CD14-positive monocyte (primary cell): ENCODE measurements at regions not wholly inside any gene's neighbourhood (a gene's known extent, or its start where the extent isn't known, plus 50 kb on each side); places are given as distances from the start of the nearest gene placed in this dataset.

ENCODE experiments used
- DNase-seq, 3 donors: peaks; one replicate each; pipeline ENCODE4 v3.0.0-alpha.2; 2011 to 2022
- H2AFZ ChIP-seq: 2 replicates; pipeline ENCODE4 v1.6.0; 2012; ENCODE audit warnings: mild to moderate bottlenecking, low read depth, low read length, inconsistent platforms; ENCODE audit not compliant: insufficient read depth, poor library complexity, severe bottlenecking
- H3K27ac ChIP-seq, 2 donors: 1 replicate in 1 of 2; 2 replicates in 1 of 2; pipeline ENCODE4 v1.5.1; 2012 to 2013; ENCODE audit warnings: low read length in 2 of 2, control low read depth in 1 of 2, inconsistent platforms in 1 of 2, low read depth in 1 of 2, mild to moderate bottlenecking in 1 of 2
- H3K27me3 ChIP-seq, 2 donors: one replicate each; pipeline versions ENCODE4 v1.6.0 to v1.6.1; 2011 to 2013; ENCODE audit warnings: low read length in 2 of 2; ENCODE audit not compliant: control insufficient read depth in 2 of 2, insufficient read depth in 2 of 2
- H3K36me3 ChIP-seq, 2 donors: replicated peaks in 1 of 2; 1 replicate in 1 of 2; 2 replicates in 1 of 2; pipeline versions ENCODE4 v1.5.1 to v1.6.1; 2012 to 2013; ENCODE audit warnings: low read length in 2 of 2, control low read depth in 1 of 2, inconsistent platforms in 1 of 2, mild to moderate bottlenecking in 1 of 2; ENCODE audit not compliant: insufficient read depth in 2 of 2, control insufficient read depth in 1 of 2
- H3K4me1 ChIP-seq, 2 donors: 1 replicate in 1 of 2; 2 replicates in 1 of 2; pipeline versions ENCODE4 v1.5.1 to v1.6.1; 2012 to 2013; ENCODE audit warnings: low read length in 2 of 2, control low read depth in 1 of 2, inconsistent platforms in 1 of 2, mild to moderate bottlenecking in 1 of 2, moderate library complexity in 1 of 2; ENCODE audit not compliant: insufficient read depth in 2 of 2, control insufficient read depth in 1 of 2
- H3K4me2 ChIP-seq: replicated peaks from 2 replicates; pipeline ENCODE3; 2012; ENCODE audit warnings: low read length, moderate library complexity, mild to moderate bottlenecking; ENCODE audit not compliant: poor library complexity, severe bottlenecking; ENCODE audit errors: extremely low read depth
- H3K4me3 ChIP-seq, 3 experiments: fragments of 200-600 bp in 1 of 3; sonication (generic) in 1 of 3; replicated peaks in 1 of 3; 1 replicate in 2 of 3; 2 replicates in 1 of 3; pipeline ENCODE4 v1.5.1; 2011 to 2013; ENCODE audit warnings: low read length in 3 of 3, mild to moderate bottlenecking in 3 of 3, control low read depth in 2 of 3, low read depth in 2 of 3, inconsistent platforms in 1 of 3, moderate library complexity in 1 of 3
- H3K79me2 ChIP-seq: 2 replicates; pipeline ENCODE4 v1.6.0; 2012; ENCODE audit warnings: mild to moderate bottlenecking, control low read depth, inconsistent platforms, low read length, moderate library complexity; ENCODE audit not compliant: insufficient read depth
- H3K9ac ChIP-seq: 2 replicates; pipeline ENCODE4 v1.6.0; 2017; ENCODE audit warnings: low read length, mild to moderate bottlenecking; ENCODE audit not compliant: insufficient read depth, poor library complexity, severe bottlenecking
- H3K9me3 ChIP-seq, 2 donors: replicated peaks in 1 of 2; 1 replicate in 1 of 2; 2 replicates in 1 of 2; pipeline versions ENCODE4 v1.5.1 to v1.6.1; 2012 to 2013; ENCODE audit warnings: low read length in 2 of 2, control low read depth in 1 of 2; ENCODE audit not compliant: control insufficient read depth in 1 of 2, insufficient read depth in 1 of 2
- H4K20me1 ChIP-seq: 2 replicates; pipeline ENCODE4 v1.6.0; 2012; ENCODE audit warnings: mild to moderate bottlenecking, low read length, control low read depth, moderate library complexity; ENCODE audit not compliant: insufficient read depth
- H3K27ac Mint-ChIP-seq, 7 donors: one replicate each; pipeline ENCODE4 v1.8.0; 2020; ENCODE audit warnings: mild to moderate bottlenecking in 7 of 7, mixed read lengths in 7 of 7, moderate library complexity in 6 of 7, inconsistent platforms in 2 of 7
- H3K27me3 Mint-ChIP-seq, 3 donors: one replicate each; pipeline ENCODE4 v1.8.0; 2021 to 2022; ENCODE audit warnings: low read depth in 3 of 3, mild to moderate bottlenecking in 3 of 3, mixed read lengths in 3 of 3, moderate library complexity in 3 of 3, inconsistent platforms in 1 of 3
- H3K36me3 Mint-ChIP-seq, 2 donors: one replicate each; pipeline ENCODE4 v1.8.0; 2020; ENCODE audit warnings: mixed read lengths in 2 of 2, inconsistent platforms in 1 of 2, mild to moderate bottlenecking in 1 of 2
- H3K4me1 Mint-ChIP-seq: one replicate; pipeline ENCODE4 v1.8.0; 2020; ENCODE audit warnings: mild to moderate bottlenecking, mixed read lengths
- H3K4me3 Mint-ChIP-seq, 2 donors: one replicate each; pipeline ENCODE4 v1.8.0; 2020; ENCODE audit warnings: mild to moderate bottlenecking in 2 of 2, mixed read lengths in 2 of 2, moderate library complexity in 1 of 2
- H3K9me3 Mint-ChIP-seq, 7 donors: one replicate each; pipeline ENCODE4 v1.8.0; 2020 to 2022; ENCODE audit warnings: mixed read lengths in 7 of 7, mild to moderate bottlenecking in 6 of 7, moderate library complexity in 6 of 7, inconsistent platforms in 2 of 7
- CTCF ChIP-seq: fragments of 200-600 bp; IDR thresholded peaks from one replicate; pipeline ENCODE4 v1.8.0; 2022; ENCODE audit warnings: antibody characterized with exemption, mild to moderate bottlenecking
- WGBS: methylation state at CpG from one replicate; pipeline ENCODE4 v1.1.5; 2013; ENCODE audit warnings: missing lambda C conversion rate; ENCODE audit not compliant: insufficient coverage; 5-methylcytosine and 5-hydroxymethylcytosine counted together
- intact Hi-C, 2 donors: fragments of 100-400 bp; cut with micrococcal nuclease; formaldehyde crosslinking; loops; one replicate each; pipeline versions ENCODE4 v1.15.0 to v1.15.1; 2023

DNA sequence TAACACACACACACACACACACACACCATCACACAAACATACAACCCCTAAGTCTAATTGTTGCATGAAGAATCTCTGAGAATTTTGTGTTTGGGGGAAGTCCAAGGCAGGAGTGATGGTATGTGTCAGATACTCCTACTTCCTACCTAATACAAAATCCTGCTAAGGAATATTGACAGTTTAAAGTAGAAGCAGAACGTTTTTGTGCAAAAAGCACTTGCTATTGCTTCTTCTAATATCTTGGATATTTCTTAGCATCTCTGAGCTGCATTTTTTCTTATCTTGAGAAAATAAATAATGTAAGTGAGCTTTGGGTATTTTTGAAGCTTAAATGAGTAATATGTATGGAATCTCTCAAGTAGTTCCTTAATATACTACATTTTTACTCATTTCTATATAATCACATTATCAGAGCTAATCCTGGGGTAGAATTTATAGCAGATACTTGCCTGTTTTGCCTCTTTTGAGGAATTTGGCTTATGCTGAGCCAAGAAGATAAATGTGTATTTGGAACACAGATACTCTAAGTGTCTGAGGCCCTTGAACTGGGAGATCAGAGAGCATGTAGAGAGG is 212.3 kb downstream of the DKK1 start:
- Histone ChIP-seq H3K4me2 (no peak overlapping the region), H3K9me3 (no peaks in the 10 kb centered on the region), H3K79me2 (no peaks in the 10 kb centered on the region), H3K27ac (no peak overlapping the region), H3K4me1 (no peaks in the 10 kb centered on the region), H4K20me1 (no peaks in the 10 kb centered on the region), H3K36me3 (no peaks in the 10 kb centered on the region), H2AFZ (no peak overlapping the region), H3K27me3 (no peaks in the 10 kb centered on the region), H3K9ac (no peak overlapping the region), H3K4me3 (no peak overlapping the region)
- Mint-ChIP-seq H3K9me3 (peaks cover 0 to 7% (median 6%) of the 10 kb centered on the region in 7 donors), H3K4me1 (no peaks in the 10 kb centered on the region), H3K4me3 (no peak overlapping the region), H3K36me3 (no peaks in the 10 kb centered on the region), H3K27me3 (no peaks in the 10 kb centered on the region), H3K27ac (no peak overlapping the region)
- TF ChIP-seq CTCF = no peak
- no CpG with 5 or more reads among the region's 1 CpG for WGBS
- DNase-seq = no peak
- intact Hi-C loops = no loop called here

GRCh38 chr10:52532650-52533290 is 218.7 kb downstream of the DKK1 start:
- no peak overlapping the region for H3K4me3 ChIP-seq
- no peaks in the 10 kb centered on the region for H4K20me1 ChIP-seq
- H3K79me2 ChIP-seq = no peaks in the 10 kb centered on the region
- no peak overlapping the region for H2AFZ ChIP-seq
- H3K4me1 ChIP-seq = no peaks in the 10 kb centered on the region
- Mint-ChIP-seq H3K36me3 (no peaks in the 10 kb centered on the region), H3K4me3 (no peak overlapping the region), H3K27ac (no peak overlapping the region), H3K9me3 (peaks cover 0 to 10% (median 5%) of the 10 kb centered on the region in 7 donors), H3K27me3 (no peaks in the 10 kb centered on the region), H3K4me1 (no peaks in the 10 kb centered on the region)
- H3K36me3 ChIP-seq = no peaks in the 10 kb centered on the region
- H3K9ac ChIP-seq = no peak overlapping the region
- TF ChIP-seq CTCF = no peak
- no peak for DNase-seq
- H3K9me3 ChIP-seq = no peaks in the 10 kb centered on the region
- H3K4me2 ChIP-seq = no peak overlapping the region
- intact Hi-C loops = no loop called here
- no peak overlapping the region for H3K27ac ChIP-seq
- no peaks in the 10 kb centered on the region for H3K27me3 ChIP-seq
